HG02571 (cell line): ENCODE measurements at regions not wholly inside any gene's neighbourhood (a gene's known extent, or its start where the extent isn't known, plus 50 kb on each side); places are given as distances from the start of the nearest gene placed in this dataset.

Experiments
- ATAC-seq: cut with Tn5 transposase; IDR thresholded peaks from one replicate; pipeline ENCODE4 v1.9.1; 2021; ENCODE audit warnings: mild to moderate bottlenecking, moderate library complexity; ENCODE audit not compliant: unreplicated experiment

GRCh38 chr4:182142176-182143085 is 100.8 kb upstream of the TENM3 start:
- ATAC-seq, result no peak

GRCh38 chr4:182143086-182143821 is 99.9 kb upstream of the TENM3 start:
- ATAC-seq, result no peak

- ATAC-seq, result no peak
Measured at GRCh38 chr4:182143822-182144625, 99.2 kb upstream of the TENM3 start.

- ATAC-seq, result no peak
Measured at GRCh38 chr4:182144626-182145333, 98.4 kb upstream of the TENM3 start.

GRCh38 chr4:182145334-182145905 is 97.8 kb upstream of the TENM3 start:
- ATAC-seq, result no peak

GRCh38 chr4:182147391-182147790 is 95.8 kb upstream of the TENM3 start:
- ATAC-seq, result no peak

GRCh38 chr4:182150645-182151044 is 92.6 kb upstream of the TENM3 start:
- no peak for ATAC-seq

- no peak for ATAC-seq
Measured at GRCh38 chr4:182155806-182156205, 87.4 kb upstream of the TENM3 start.

- ATAC-seq, result no peak
Measured at GRCh38 chr4:182163180-182163579, 80.0 kb upstream of the TENM3 start.

GRCh38 chr4:182169572-182169971 is 73.6 kb upstream of the TENM3 start:
- ATAC-seq, result no peak

- ATAC-seq, result no peak
Measured at GRCh38 chr4:182169987-182170386, 73.2 kb upstream of the TENM3 start.

GRCh38 chr4:182170417-182170935 is 72.7 kb upstream of the TENM3 start:
- ATAC-seq, result no peak

- ATAC-seq, result no peak
Measured at GRCh38 chr4:182174979-182175378, 68.2 kb upstream of the TENM3 start.

- no peak for ATAC-seq
Measured at GRCh38 chr4:182175788-182176519, 67.2 kb upstream of the TENM3 start.

GRCh38 chr4:182177166-182177565 is 66.0 kb upstream of the TENM3 start:
- ATAC-seq, result no peak

- ATAC-seq, result no peak
Measured at GRCh38 chr4:182179105-182179504, 64.1 kb upstream of the TENM3 start.

- no peak for ATAC-seq
Measured at GRCh38 chr4:182179751-182180150, 63.5 kb upstream of the TENM3 start.

- no peak for ATAC-seq
Measured at GRCh38 chr4:182185491-182185890, 57.7 kb upstream of the TENM3 start.

- ATAC-seq, result no peak
Measured at GRCh38 chr4:182187674-182188073, 55.5 kb upstream of the TENM3 start.
